ENCODE measurements at regions not wholly inside any gene's neighbourhood (a gene's known extent, or its start where the extent isn't known, plus 50 kb on each side); places are given as distances from the start of the nearest gene placed in this dataset.

DNA sequence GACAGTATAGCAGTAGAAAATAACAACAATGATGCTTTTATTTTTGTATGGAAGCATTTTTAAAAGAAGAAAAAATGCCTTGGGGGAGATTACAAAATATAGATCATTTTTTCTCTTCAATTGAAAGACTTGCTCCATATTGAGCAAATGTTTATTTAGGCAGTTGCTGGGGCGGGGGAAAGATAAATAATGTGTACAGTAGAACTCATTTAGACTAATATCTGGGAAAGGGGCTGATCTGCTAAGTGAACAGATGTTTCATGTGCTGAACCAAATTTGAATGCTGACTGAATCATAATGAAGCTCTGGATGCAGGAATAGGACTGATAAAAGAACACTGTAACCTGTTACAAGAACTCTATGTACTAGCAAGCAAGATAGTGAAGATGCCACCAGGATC lies 457.1 kb upstream of the TENM4 start:
- DNase-seq: no peak
- H3K36me3 ChIP-seq (ENCODE audit: low read depth, missing control alignments): no peaks in the 10 kb centered on the region
- TF ChIP-seq, protein P1, sequence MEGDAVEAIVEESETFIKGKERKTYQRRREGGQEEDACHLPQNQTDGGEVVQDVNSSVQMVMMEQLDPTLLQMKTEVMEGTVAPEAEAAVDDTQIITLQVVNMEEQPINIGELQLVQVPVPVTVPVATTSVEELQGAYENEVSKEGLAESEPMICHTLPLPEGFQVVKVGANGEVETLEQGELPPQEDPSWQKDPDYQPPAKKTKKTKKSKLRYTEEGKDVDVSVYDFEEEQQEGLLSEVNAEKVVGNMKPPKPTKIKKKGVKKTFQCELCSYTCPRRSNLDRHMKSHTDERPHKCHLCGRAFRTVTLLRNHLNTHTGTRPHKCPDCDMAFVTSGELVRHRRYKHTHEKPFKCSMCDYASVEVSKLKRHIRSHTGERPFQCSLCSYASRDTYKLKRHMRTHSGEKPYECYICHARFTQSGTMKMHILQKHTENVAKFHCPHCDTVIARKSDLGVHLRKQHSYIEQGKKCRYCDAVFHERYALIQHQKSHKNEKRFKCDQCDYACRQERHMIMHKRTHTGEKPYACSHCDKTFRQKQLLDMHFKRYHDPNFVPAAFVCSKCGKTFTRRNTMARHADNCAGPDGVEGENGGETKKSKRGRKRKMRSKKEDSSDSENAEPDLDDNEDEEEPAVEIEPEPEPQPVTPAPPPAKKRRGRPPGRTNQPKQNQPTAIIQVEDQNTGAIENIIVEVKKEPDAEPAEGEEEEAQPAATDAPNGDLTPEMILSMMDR (IDR thresholded peaks at IDR 0.05): no peak
- no peak for TF ChIP-seq POLR2A (IDR thresholded peaks at IDR 0.05)
- intact Hi-C loops (cut with DNase I; ENCODE audit: low total_unique reads): no loop called here
- H3K4me3 ChIP-seq: no peak overlapping the region
- 65 to 69% methylated on average over 1 of the region's 1 CpG for WGBS, 2 donors
- H3K27me3 ChIP-seq: no peaks in the 10 kb centered on the region
- no peaks in the 10 kb centered on the region for H3K9me3 ChIP-seq
- no peak overlapping the region for H3K27ac ChIP-seq
- no peaks in the 10 kb centered on the region for H3K4me1 ChIP-seq

DNA sequence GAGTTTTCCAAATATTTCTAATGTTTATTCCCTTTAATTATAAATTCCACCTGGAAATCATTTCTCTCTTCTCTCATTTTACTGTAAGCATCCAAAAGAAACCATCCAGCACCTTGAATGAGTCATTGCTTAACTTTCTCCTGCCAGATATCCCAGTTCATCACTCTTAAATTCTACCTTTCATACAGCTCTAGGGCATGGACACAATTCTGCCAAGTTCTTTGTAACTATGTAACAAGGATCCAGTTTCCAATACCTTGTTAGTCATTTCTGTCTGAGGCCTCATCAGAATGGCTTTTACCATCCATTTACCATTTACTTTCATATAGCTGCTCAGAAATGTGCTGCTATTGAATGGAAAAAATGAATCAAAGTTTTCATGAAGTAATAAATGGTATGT lies 455.4 kb upstream of the TENM4 start:
- Histone ChIP-seq H3K4me3 (no peak overlapping the region), H3K36me3 (ENCODE audit: low read depth, missing control alignments) (no peaks in the 10 kb centered on the region), H3K9me3 (no peaks in the 10 kb centered on the region), H3K27ac (no peak overlapping the region), H3K4me1 (no peaks in the 10 kb centered on the region), H3K27me3 (no peaks in the 10 kb centered on the region)
- DNase-seq: no peak
- no peak for TF ChIP-seq POLR2A (IDR thresholded peaks at IDR 0.05)
- TF ChIP-seq, protein P1 (IDR thresholded peaks at IDR 0.05): no peak
- intact Hi-C loops (cut with DNase I; ENCODE audit: low total_unique reads): no loop called here

DNA sequence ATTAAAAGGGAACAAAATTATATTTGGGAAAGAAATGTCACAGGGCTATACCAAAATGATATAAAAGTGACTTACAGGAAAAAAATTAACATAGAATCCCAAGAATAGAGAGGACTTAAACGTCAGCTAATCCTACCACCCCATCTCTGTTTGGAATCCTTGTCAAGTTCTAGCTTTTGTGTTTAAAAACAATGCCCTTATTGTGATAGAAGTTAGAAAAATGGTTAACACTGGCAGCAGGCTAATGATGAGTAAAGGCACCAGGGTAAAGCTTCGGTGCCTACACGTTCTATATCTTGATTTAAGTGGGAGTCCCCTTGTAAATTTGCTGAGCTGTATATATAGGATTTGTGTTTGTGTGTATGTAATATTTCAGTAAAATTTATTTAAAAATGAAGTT lies 453.3 kb upstream of the TENM4 start:
- no peak for TF ChIP-seq POLR2A (IDR thresholded peaks at IDR 0.05)
- TF ChIP-seq, protein P1 (IDR thresholded peaks at IDR 0.05): no peak
- Histone ChIP-seq H3K27ac (no peak overlapping the region), H3K4me3 (no peak overlapping the region), H3K4me1 (no peaks in the 10 kb centered on the region), H3K27me3 (no peaks in the 10 kb centered on the region), H3K9me3 (no peaks in the 10 kb centered on the region), H3K36me3 (ENCODE audit: low read depth, missing control alignments) (no peaks in the 10 kb centered on the region)
- WGBS, 2 donors: 56 to 74% methylated on average over 3 of the region's 3 CpGs
- intact Hi-C loops (cut with DNase I; ENCODE audit: low total_unique reads): no loop called here
- no peak for DNase-seq

DNA sequence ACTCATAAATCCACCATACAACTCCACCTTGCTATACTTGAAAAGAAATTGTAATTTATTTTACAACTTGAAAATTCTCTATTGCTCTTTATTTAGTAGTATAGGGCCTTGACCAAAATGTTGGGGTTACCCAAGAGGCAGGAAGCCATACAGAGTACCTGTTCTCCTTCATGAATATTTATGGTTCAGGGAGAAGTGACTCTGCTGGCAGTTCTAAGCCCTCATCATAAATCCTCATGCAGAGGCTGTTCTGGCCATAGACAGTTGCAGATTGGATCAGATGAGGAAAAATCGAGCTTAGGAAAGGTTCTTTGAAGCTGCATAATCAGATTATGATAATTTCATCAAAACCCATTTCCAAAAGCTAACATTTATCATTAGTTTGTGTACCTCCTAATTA lies 449.4 kb upstream of the TENM4 start:
- intact Hi-C loops (cut with DNase I; ENCODE audit: low total_unique reads): no loop called here
- H3K4me1 ChIP-seq: no peaks in the 10 kb centered on the region
- no peak overlapping the region for H3K4me3 ChIP-seq
- TF ChIP-seq, protein P1 (IDR thresholded peaks at IDR 0.05): no peak
- TF ChIP-seq POLR2A (IDR thresholded peaks at IDR 0.05): no peak
- H3K36me3 ChIP-seq (ENCODE audit: low read depth, missing control alignments): no peaks in the 10 kb centered on the region
- no peak for DNase-seq
- no peak overlapping the region for H3K27ac ChIP-seq
- no peaks in the 10 kb centered on the region for H3K27me3 ChIP-seq
- 47 to 60% methylated on average over 1 of the region's 1 CpG for WGBS, 2 donors
- H3K9me3 ChIP-seq: no peaks in the 10 kb centered on the region

DNA sequence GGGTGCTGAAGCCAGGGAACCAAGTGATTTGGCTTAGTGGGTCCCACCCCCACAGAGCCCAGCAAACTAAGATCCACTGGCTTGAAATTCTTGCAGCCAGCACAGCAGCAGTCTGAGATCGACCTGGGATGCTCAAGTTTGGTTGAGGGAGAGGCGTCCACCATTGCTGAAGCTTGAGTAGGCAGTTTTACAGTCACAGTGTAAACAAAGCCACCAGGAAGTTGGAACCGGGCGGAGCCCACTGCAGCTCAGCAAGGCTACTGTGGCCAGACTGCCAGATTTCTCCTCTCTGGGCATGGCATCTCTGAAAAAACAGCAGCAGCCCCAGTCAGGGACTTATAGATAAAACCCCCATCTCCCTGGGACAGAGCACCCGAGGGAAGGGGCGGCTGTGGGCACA lies 424.1 kb upstream of the TENM4 start:
- intact Hi-C loops (cut with DNase I; ENCODE audit: low total_unique reads): no loop called here

More for the DNA sequence above, 424.1 kb upstream of the TENM4 start:
- Histone ChIP-seq H3K4me3 (no peak overlapping the region), H3K27me3 (no peaks in the 10 kb centered on the region), H3K4me1 (no peaks in the 10 kb centered on the region), H3K36me3 (ENCODE audit: low read depth, missing control alignments) (no peaks in the 10 kb centered on the region), H3K9me3 (no peaks in the 10 kb centered on the region), H3K27ac (no peak overlapping the region)
- TF ChIP-seq, protein P1 (IDR thresholded peaks at IDR 0.05): no peak
- TF ChIP-seq POLR2A (IDR thresholded peaks at IDR 0.05): no peak
- WGBS, 2 donors: 83% methylated on average over 6 of the region's 6 CpGs
- DNase-seq: no peak
